H1 (cell line): ENCODE measurements at regions not wholly inside any gene's neighbourhood (a gene's known extent, or its start where the extent isn't known, plus 50 kb on each side); places are given as distances from the start of the nearest gene placed in this dataset. TPM values are rescaled to one million over a fixed set of nuclear protein-coding genes. Genes with fewer than 3 reads are reported as not detected.

Experiments used
- BCL11A ChIP-seq, 2 experiments: IDR thresholded peaks; one replicate each; pipeline ENCODE4 v1.6.1; 2011; ENCODE audit warnings: low read depth in 2 of 2, low read length in 2 of 2, mild to moderate bottlenecking in 2 of 2
- CHD1 ChIP-seq: IDR thresholded peaks from 2 replicates; pipeline ENCODE4 v1.6.1; 2012; ENCODE audit warnings: low read depth, low read length, improper control_type of control experiment
- EP300 ChIP-seq, 2 experiments: IDR thresholded peaks; 1 replicate in 1 of 2; 2 replicates in 1 of 2; pipeline ENCODE4 v1.6.1; 2011 to 2012; ENCODE audit warnings: low read depth in 2 of 2, low read length in 2 of 2, mild to moderate bottlenecking in 2 of 2, borderline replicate concordance in 1 of 2, inconsistent platforms in 1 of 2, moderate library complexity in 1 of 2
- JUND ChIP-seq: IDR thresholded peaks from 2 replicates; pipeline ENCODE4 v1.6.1; 2011; ENCODE audit warnings: mild to moderate bottlenecking, improper control_type of control experiment, low read length
- KDM4A ChIP-seq: IDR thresholded peaks from one replicate; pipeline ENCODE4 v1.7.1; 2012; ENCODE audit warnings: low read depth, mild to moderate bottlenecking, moderate library complexity, low read length, inconsistent platforms; ENCODE audit not compliant: severe bottlenecking
- POU5F1 ChIP-seq: IDR thresholded peaks from 2 replicates; pipeline ENCODE4 v1.6.1; 2011; ENCODE audit warnings: low read depth, mild to moderate bottlenecking, low read length, moderate library complexity
- RBBP5 ChIP-seq: IDR thresholded peaks from 2 replicates; pipeline ENCODE4 v1.7.1; 2012; ENCODE audit warnings: low read depth, mild to moderate bottlenecking, inconsistent platforms, low read length, moderate library complexity, borderline replicate concordance
- small RNA-seq: library from polyadenylated mRNA; stranded (forward); fragments of <200 nt; extraction: miRNeasy Mini kit (QIAGEN cat#:217004); gene quantifications from one replicate; pipeline ENCODE3, GENCODE V24; 2013; ENCODE audit not compliant: insufficient read depth

- TF ChIP-seq EP300 (IDR thresholded peaks at IDR 0.05; ENCODE audit: borderline replicate concordance in 1 of 2, low read depth in 2 of 2, low read length in 2 of 2) (no peak), JUND (no peak), CHD1 (no peak), BCL11A (IDR thresholded peaks at IDR 0.05; ENCODE audit: low read depth in 2 of 2, low read length in 2 of 2) (no peak), KDM4A (no peak), POU5F1 (no peak), RBBP5 (no peak)
- TF ChIP-seq, all 59 proteins: peak for 0
Measured at GRCh38 chr12:94510128-94510527, 50.5 kb upstream of the CEP83 start (continued).

Small RNAs in the stretch of these regions (small RNA-seq; reads per million reads assigned to genes)
- not detected for gene RN7SL483P
